Right cardiac atrium (tissue), 5 donors: ENCODE measurements at regions not wholly inside any gene's neighbourhood (a gene's known extent, or its start where the extent isn't known, plus 50 kb on each side); places are given as distances from the start of the nearest gene placed in this dataset.

Source experiments
- ATAC-seq, 2 donors: fragments of 200-7000 bp; cut with Tn5 transposase; one replicate each; pipeline versions ENCODE4 v1.8.0 to v1.9.1; 2020; ENCODE audit warnings: moderate library complexity in 2 of 2, mild to moderate bottlenecking in 1 of 2
- DNase-seq, 3 donors: peaks; one replicate each; pipeline ENCODE4 v3.0.0-alpha.2; 2020
- H3K27ac ChIP-seq: one replicate; pipeline ENCODE4 v1.5.1; 2013; ENCODE audit warnings: mild to moderate bottlenecking, low read length, control low read depth, moderate library complexity
- H3K27me3 ChIP-seq: one replicate; pipeline ENCODE4 v1.6.1; 2013; ENCODE audit not compliant: control insufficient read depth, insufficient read depth
- H3K4me1 ChIP-seq: one replicate; pipeline ENCODE4 v1.6.1; 2013; ENCODE audit warnings: low read length; ENCODE audit not compliant: control insufficient read depth, insufficient read depth
- H3K4me3 ChIP-seq: one replicate; pipeline ENCODE4 v1.5.1; 2013; ENCODE audit warnings: low read length, control low read depth
- H3K9me3 ChIP-seq: one replicate; pipeline ENCODE4 v1.6.1; 2013; ENCODE audit warnings: low read length; ENCODE audit not compliant: control insufficient read depth
- WGBS: extraction: QIAGEN DNeasy Blood & Tissue Kit; methylation state at CpG from one replicate; pipeline ENCODE4 v1.1.7; 2013; 5-methylcytosine and 5-hydroxymethylcytosine counted together
- intact Hi-C, 4 donors: fragments of 100-400 bp; cut with DNase I; formaldehyde crosslinking; loops; one replicate each; pipeline versions ENCODE4 v1.11.0 to v1.14.0; 2022 to 2023
- donor health status: healthy with polysubstance abuse.
- donor health status: DM: no; HTN: yes; CAD: no.
- donor health status: DM: no; HTN: no; CAD: no.
- donor health status: DM: no; HTN: yes; CAD: no; lungs with severe emphysema.
- donor health status: DM: yes; HTN: yes; CAD: no.

DNA sequence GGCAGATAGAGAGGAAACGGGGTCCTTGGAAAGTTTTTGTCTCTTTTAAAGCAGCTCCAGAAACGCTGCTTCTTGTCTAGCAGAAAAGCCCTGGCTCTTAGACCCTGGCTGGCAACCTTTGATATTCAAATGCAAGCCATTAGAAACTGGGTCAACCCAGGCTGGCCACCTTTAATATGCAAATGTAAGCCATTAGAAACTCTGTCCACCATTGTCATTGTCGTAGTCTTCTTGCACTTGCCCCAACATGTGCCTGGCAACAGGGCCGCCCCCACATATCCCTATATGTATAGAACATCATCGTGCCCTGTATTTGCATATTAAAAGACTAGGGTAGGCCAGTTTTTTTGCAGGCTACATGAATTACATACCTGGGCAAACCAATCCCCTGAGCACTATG, 621.3 kb upstream of the DPP6 start:
- H3K9me3 ChIP-seq, result no peaks in the 10 kb centered on the region
- H3K27me3 ChIP-seq, result no peaks in the 10 kb centered on the region
- no peak overlapping the region for H3K27ac ChIP-seq
- WGBS, result 62% methylated on average over 5 of the region's 5 CpGs
- intact Hi-C loops, result no loop called here
- H3K4me1 ChIP-seq, result no peaks in the 10 kb centered on the region
- DNase-seq (no peak), ATAC-seq (no peak)
- H3K4me3 ChIP-seq, result no peak overlapping the region

DNA sequence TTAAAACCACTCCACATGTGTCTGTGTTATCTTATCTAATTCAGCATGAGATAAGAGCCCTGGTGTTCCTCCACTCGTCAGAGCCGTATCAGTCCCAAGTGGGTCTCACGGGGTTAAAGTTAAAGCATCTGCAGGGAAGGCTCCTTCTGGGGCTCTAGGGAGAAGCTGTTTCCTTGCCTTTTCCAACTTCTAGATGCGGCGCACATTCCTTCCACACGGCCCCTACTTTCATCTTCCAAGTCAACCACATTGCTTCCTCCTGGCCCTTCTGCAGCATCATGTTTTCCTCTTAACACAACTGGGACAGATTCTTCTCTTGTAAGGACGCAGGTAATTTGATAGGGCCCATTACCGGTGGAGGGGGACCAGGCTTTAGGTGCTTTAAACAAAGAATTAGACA, 620.1 kb upstream of the DPP6 start:
- Histone ChIP-seq H3K4me3 (no peak overlapping the region), H3K9me3 (no peaks in the 10 kb centered on the region), H3K27me3 (no peaks in the 10 kb centered on the region), H3K27ac (no peak overlapping the region), H3K4me1 (no peaks in the 10 kb centered on the region)
- WGBS, result 21% methylated on average over 8 of the region's 8 CpGs
- ATAC-seq (no peak), DNase-seq (no peak)
- intact Hi-C loops, result no loop called here

DNA sequence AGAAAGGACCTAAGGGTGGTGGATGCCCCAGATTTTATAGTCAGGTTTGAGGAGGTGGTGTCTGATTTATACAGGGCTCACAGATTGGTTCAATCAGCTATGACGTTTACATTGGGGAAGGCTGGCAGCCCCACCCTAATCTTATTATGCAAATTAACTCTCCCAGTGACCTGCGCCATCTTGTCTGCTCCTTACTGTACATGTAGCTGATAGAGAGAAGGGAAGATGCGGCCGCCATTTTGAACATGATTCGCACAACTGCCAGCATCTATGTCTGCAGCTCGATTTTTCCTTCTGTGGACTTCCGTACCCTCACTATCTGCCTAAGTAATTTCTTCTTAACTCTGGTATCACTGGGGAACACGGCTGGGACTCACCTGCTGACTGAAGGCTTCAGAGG, 619.0 kb upstream of the DPP6 start:
- no peaks in the 10 kb centered on the region for H3K4me1 ChIP-seq
- intact Hi-C loops, result no loop called here
- WGBS, result 82% methylated on average over 8 of the region's 8 CpGs
- ATAC-seq (no peak), DNase-seq (no peak)
- no peaks in the 10 kb centered on the region for H3K9me3 ChIP-seq
- H3K27me3 ChIP-seq, result no peaks in the 10 kb centered on the region
- H3K27ac ChIP-seq, result no peak overlapping the region
- no peak overlapping the region for H3K4me3 ChIP-seq

DNA sequence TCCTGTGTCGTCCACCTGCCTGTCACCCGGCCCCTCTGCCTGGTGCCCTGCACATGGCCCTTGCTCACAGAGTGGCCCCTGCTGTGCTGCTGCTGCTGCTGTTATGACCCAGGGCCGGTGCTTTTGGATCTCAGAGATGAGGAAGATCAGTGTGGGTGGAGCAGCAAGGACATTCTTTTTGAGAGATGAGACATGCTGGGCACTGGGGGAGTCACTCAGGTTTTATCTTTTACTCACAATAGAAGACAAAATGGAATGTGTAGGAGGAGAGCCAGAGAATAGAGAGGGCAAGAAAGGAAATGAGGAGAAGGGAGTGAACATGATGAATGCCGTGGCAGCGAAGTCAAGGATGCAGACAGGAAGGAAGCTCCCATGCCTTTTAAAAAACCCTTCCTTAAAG, 611.5 kb upstream of the DPP6 start:
- Histone ChIP-seq H3K4me3 (no peak overlapping the region), H3K4me1 (no peaks in the 10 kb centered on the region), H3K27me3 (no peaks in the 10 kb centered on the region), H3K9me3 (no peaks in the 10 kb centered on the region), H3K27ac (no peak overlapping the region)
- no peak for ATAC-seq
- DNase-seq, result no peak
- intact Hi-C loops, result no loop called here
- 56% methylated on average over 5 of the region's 5 CpGs for WGBS

DNA sequence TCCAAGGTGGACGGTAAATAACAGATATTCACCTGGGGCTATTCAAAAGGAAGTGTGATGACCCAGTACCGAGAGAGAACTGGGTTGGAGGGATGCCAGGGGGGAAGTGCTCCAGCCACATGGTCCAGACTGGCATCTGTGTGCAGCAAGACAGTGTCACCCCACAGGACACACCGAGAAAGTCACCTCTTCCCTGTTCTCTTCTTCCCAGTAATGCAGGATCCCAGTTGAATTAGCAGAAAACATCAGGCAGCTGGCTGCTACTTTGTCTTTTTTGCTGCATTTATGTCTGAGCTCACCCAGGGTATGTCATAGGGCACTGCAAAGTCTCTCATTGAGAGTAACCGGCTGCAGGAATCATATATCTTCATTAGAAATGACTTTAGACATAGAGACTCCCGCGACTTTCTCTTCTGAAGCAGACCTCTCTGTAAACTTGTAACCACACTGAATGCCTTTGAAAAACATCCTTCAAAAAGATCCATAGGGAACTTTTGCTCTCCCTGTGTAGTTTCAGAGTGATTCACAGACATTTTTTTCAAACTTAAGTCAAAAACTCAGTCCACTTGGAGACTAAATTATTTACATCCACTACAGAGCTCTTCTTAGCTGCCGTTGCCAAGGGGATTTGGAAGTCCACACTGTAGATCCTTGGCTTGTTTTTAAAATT, 609.0 kb upstream of the DPP6 start:
- no peak overlapping the region for H3K4me3 ChIP-seq
- no peak for DNase-seq
- H3K27ac ChIP-seq, result no peak overlapping the region

DNA sequence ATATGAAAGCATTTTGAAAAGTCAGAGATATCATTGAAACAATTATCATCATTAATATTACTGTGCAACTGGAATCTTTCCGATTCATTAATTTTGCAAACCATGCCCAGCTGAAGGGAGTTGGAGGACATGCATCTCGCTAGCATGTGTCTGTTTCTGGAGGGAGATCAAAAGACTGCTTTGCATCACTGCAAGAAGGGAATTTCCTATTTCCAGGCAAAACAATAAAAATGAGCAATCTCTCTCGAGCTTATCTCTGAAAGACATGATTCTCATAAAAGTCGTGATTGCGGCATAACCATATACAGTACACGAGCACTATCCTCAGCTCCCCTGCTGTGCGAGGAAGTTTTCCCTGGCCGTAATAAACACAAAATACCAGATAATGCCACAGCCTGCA, 607.6 kb upstream of the DPP6 start:
- DNase-seq, result no peak
- no peak for ATAC-seq
- no peaks in the 10 kb centered on the region for H3K9me3 ChIP-seq
- H3K27me3 ChIP-seq, result no peaks in the 10 kb centered on the region
- H3K4me3 ChIP-seq, result no peak overlapping the region
- intact Hi-C loops, result no loop called here
- H3K27ac ChIP-seq, result no peak overlapping the region
- H3K4me1 ChIP-seq, result no peaks in the 10 kb centered on the region
- WGBS, result 72% methylated on average over 8 of the region's 8 CpGs

More for the DNA sequence above, 609.0 kb upstream of the DPP6 start:
- 48% methylated on average over 7 of the region's 7 CpGs for WGBS
- intact Hi-C loops, result no loop called here
- peak in 1 of 2 donors; percentile 33 for ATAC-seq
- H3K27me3 ChIP-seq, result no peaks in the 10 kb centered on the region
- no peaks in the 10 kb centered on the region for H3K4me1 ChIP-seq
- no peaks in the 10 kb centered on the region for H3K9me3 ChIP-seq

DNA sequence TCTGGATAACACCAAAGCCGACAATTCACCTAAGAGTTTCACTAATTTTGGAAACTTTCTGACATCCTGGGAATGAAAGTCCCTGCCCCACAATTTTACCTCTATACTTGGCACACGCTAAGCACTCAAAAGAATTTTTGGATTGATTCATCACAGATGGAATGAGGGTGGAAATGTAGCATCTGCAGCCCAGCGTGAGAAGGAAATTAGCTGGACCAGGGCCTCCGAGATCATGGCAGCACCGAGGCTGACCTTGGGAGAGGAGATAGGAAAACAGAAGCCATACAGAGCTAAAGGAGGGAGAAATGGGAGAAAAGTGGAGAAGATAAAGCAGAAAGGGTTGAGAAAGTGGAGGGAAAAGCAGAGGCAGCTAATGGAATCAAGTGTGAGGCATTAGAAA, 606.6 kb upstream of the DPP6 start:
- ATAC-seq (no peak), DNase-seq (no peak)
- Histone ChIP-seq H3K4me3 (no peak overlapping the region), H3K27ac (no peak overlapping the region), H3K27me3 (no peaks in the 10 kb centered on the region), H3K9me3 (no peaks in the 10 kb centered on the region), H3K4me1 (no peaks in the 10 kb centered on the region)
- 75% methylated on average over 5 of the region's 5 CpGs for WGBS
- intact Hi-C loops, result no loop called here

DNA sequence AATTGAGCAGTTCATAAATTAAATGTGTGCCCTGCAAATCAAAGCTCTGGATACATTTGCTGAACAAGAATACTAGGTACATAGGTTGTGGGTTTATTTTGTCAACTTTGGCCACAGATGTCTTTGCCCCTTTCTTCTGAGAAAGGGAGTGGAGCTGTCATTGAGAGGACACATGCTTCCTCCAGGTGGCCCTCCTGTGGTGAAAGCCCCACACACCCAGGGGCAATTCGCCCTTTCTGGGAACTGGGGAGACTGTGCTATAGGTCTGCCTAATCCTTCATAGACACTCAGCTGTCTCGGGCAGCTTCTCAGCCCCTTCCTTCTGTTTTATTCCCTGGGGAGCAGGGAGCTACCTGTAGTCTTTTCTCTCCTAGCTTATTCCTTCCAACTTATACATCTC, 605.7 kb upstream of the DPP6 start:
- no peaks in the 10 kb centered on the region for H3K4me1 ChIP-seq
- no peak overlapping the region for H3K27ac ChIP-seq
- no peaks in the 10 kb centered on the region for H3K27me3 ChIP-seq
- intact Hi-C loops, result no loop called here
- DNase-seq (no peak), ATAC-seq (no peak)
- H3K9me3 ChIP-seq, result no peaks in the 10 kb centered on the region
- 58% methylated on average over 2 of the region's 2 CpGs for WGBS
- no peak overlapping the region for H3K4me3 ChIP-seq

DNA sequence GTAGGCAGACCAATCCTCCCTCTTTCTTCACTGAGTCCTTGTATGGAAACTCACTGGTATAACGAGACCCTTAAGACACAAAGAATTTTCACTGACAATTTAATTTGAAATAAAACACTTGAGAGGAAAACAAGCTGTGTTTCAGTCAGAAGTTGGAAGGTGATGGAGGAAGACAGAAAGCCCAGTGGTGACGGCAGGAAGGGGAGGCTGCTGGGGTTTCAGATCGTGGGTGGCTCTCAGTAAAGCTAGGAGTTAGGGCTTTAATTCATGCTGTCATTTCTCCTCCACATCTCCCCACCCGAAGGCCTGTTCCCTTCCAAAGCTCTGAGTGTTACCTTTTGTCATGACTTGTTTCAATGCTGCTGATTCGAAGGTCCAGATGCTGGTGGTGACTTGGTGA, 605.2 kb upstream of the DPP6 start:
- DNase-seq (no peak), ATAC-seq (no peak)
- H3K4me1 ChIP-seq, result no peaks in the 10 kb centered on the region
- no peak overlapping the region for H3K27ac ChIP-seq
- H3K27me3 ChIP-seq, result no peaks in the 10 kb centered on the region
- intact Hi-C loops, result no loop called here
- H3K9me3 ChIP-seq, result no peaks in the 10 kb centered on the region
- no peak overlapping the region for H3K4me3 ChIP-seq
- WGBS, result 56% methylated on average over 5 of the region's 5 CpGs

DNA sequence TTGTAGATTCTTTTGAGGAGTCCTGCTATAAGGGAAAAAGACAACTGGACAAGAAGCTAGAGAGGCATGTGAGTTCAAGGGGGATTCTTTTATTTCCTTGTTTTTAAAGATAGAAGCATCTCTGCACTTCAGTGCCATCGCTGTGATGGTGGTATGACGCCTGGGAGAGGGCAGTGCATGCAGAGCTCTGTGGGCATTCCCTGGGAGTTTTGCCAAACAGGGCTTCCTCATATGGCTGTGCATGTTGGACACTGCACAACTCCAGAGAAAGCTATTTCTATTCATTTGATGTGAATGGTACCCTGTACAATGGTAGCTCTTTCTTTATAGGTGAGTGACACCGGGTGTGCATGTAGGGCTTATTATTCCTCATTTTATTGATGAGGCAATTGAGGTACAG, 599.5 kb upstream of the DPP6 start:
- Histone ChIP-seq H3K4me1 (no peaks in the 10 kb centered on the region), H3K27ac (no peak overlapping the region), H3K4me3 (no peak overlapping the region), H3K9me3 (no peaks in the 10 kb centered on the region), H3K27me3 (no peaks in the 10 kb centered on the region)
- no peak for DNase-seq
- intact Hi-C loops, result no loop called here
- 84% methylated on average over 3 of the region's 3 CpGs for WGBS
- no peak for ATAC-seq

DNA sequence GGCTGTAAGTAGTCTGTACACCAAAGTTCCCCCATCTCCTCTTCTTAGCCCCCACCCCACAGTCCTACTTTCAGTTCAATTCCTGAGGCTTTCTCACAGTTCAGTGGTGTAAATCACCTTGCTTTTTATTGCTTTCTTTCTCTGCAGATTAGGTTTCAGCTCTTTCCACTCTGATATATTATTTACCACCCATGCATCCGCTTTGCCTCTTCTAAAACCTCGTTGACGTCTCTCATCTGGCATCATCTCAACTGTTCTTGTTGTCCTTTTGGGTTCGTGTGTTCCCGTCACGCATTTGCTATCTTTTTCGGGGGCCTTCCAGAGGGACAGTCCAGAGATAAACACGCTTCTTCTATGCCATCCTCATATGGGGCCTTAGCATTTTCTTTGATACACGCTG, 597.9 kb upstream of the DPP6 start:
- intact Hi-C loops, result no loop called here
- DNase-seq (no peak), ATAC-seq (no peak)
- H3K9me3 ChIP-seq, result no peaks in the 10 kb centered on the region
- H3K27me3 ChIP-seq, result no peaks in the 10 kb centered on the region
- no peaks in the 10 kb centered on the region for H3K4me1 ChIP-seq
- 63% methylated on average over 9 of the region's 9 CpGs for WGBS
- H3K27ac ChIP-seq, result no peak overlapping the region
- no peak overlapping the region for H3K4me3 ChIP-seq

DNA sequence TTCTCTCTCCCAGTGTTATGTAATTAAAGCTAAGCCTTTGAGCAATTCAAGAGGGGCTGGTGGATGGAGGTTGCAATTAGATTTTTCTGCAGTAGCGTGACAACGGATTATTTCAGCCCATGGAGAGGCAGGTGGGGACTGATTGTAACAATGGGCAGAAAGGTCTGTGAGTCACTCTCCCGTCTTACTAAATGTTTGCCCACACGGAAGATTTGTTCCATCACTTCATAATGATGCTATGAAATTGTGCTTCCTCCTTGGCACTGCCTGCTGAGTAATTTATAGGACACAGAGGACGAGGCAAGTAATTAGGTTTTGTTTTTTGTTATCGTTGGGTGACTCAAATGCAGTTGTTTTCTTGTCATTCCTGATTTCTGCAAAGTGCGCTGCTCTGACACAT, 594.5 kb upstream of the DPP6 start:
- intact Hi-C loops, result no loop called here
- H3K9me3 ChIP-seq, result peaks cover 2% of the 10 kb centered on the region
- H3K27me3 ChIP-seq, result no peaks in the 10 kb centered on the region
- DNase-seq (no peak), ATAC-seq (no peak)
- no peak overlapping the region for H3K27ac ChIP-seq
- WGBS, result 64% methylated on average over 7 of the region's 7 CpGs
- H3K4me1 ChIP-seq, result no peaks in the 10 kb centered on the region
- H3K4me3 ChIP-seq, result no peak overlapping the region
